ENCODE measurements at regions not wholly inside any gene's neighbourhood (a gene's known extent, or its start where the extent isn't known, plus 50 kb on each side); places are given as distances from the start of the nearest gene placed in this dataset.

GRCh38 chr2:45334205-45334604 lies 276.9 kb downstream of the SRBD1 start:
- TF ChIP-seq ZBTB7A (tag by site-specific recombination; IDR thresholded peaks at IDR 0.05; ENCODE audit: low read depth) (no peak), ATF2 (tag by site-specific recombination; IDR thresholded peaks at IDR 0.05; ENCODE audit: low read depth) (no peak), ZNF704 (tag by site-specific recombination; IDR thresholded peaks at IDR 0.05) (no peak), CTCF (tag by site-specific recombination; IDR thresholded peaks at IDR 0.05) (no peak), ZNF768 (tag by site-specific recombination; IDR thresholded peaks at IDR 0.05) (no peak), ZEB2 (tag by site-specific recombination; IDR thresholded peaks at IDR 0.05) (no peak), ZNF660 (tag by site-specific recombination; IDR thresholded peaks at IDR 0.05) (no peak), ZNF561 (tag by site-specific recombination; IDR thresholded peaks at IDR 0.05; ENCODE audit: borderline replicate concordance) (no peak), INSM2 (tag by site-specific recombination; IDR thresholded peaks at IDR 0.05) (no peak)
